HepG2 (cell line): ENCODE measurements at regions not wholly inside any gene's neighbourhood (a gene's known extent, or its start where the extent isn't known, plus 50 kb on each side); places are given as distances from the start of the nearest gene placed in this dataset.

ENCODE experiments used
- CENPX ChIP-seq: sonication (generic); formaldehyde crosslinking; IDR thresholded peaks from 2 replicates; pipeline ENCODE4 v1.9.0; 2021; ENCODE audit warnings: mild to moderate bottlenecking, missing genetic modification reagents, moderate library complexity
- CHD2 ChIP-seq: IDR thresholded peaks from 2 replicates; pipeline ENCODE4 v1.6.1; 2011; ENCODE audit warnings: low read depth, low read length, improper control_type of control experiment
- NFE2L2 ChIP-seq: fragments of 150-350 bp; IDR thresholded peaks from 2 replicates; pipeline ENCODE4 v1.6.1; 2014; ENCODE audit warnings: low read length
- POLR2A ChIP-seq, 2 experiments: IDR thresholded peaks; 2 replicates each; pipeline ENCODE4 v1.6.1; 2011; ENCODE audit warnings: low read depth in 2 of 2, low read length in 2 of 2, mild to moderate bottlenecking in 1 of 2, moderate library complexity in 1 of 2; ENCODE audit not compliant: insufficient read depth in 1 of 2
- SIN3A ChIP-seq: IDR thresholded peaks from 2 replicates; pipeline ENCODE4 v1.6.1; 2011; ENCODE audit warnings: low read depth, mild to moderate bottlenecking, control low read depth, low read length, borderline replicate concordance
- ZNF407 ChIP-seq: sonication (generic); formaldehyde crosslinking; IDR thresholded peaks from one replicate; pipeline ENCODE4 v1.5.1; 2020; ENCODE audit warnings: mild to moderate bottlenecking, missing genetic modification reagents; ENCODE audit errors: not compliant biosample characterization
- TF ChIP-seq, protein P1 (sequence below): sonication (generic); formaldehyde crosslinking; IDR thresholded peaks from 2 replicates; pipeline ENCODE4 v1.5.0; 2020; ENCODE audit warnings: mild to moderate bottlenecking, missing genetic modification reagents, moderate library complexity

GRCh38 chr2:224103651-224104050 lies 64.6 kb upstream of the SERPINE2 start:
- TF ChIP-seq POLR2A (IDR thresholded peaks at IDR 0.05; ENCODE audit: insufficient read depth in 1 of 2, low read depth in 2 of 2, low read length in 2 of 2) (no peak), CHD2 (no peak), SIN3A (no peak), ZNF407 (CRISPR knock-in tag) (no peak), CENPX (no peak), NFE2L2 (no peak)
- TF ChIP-seq, protein P1, sequence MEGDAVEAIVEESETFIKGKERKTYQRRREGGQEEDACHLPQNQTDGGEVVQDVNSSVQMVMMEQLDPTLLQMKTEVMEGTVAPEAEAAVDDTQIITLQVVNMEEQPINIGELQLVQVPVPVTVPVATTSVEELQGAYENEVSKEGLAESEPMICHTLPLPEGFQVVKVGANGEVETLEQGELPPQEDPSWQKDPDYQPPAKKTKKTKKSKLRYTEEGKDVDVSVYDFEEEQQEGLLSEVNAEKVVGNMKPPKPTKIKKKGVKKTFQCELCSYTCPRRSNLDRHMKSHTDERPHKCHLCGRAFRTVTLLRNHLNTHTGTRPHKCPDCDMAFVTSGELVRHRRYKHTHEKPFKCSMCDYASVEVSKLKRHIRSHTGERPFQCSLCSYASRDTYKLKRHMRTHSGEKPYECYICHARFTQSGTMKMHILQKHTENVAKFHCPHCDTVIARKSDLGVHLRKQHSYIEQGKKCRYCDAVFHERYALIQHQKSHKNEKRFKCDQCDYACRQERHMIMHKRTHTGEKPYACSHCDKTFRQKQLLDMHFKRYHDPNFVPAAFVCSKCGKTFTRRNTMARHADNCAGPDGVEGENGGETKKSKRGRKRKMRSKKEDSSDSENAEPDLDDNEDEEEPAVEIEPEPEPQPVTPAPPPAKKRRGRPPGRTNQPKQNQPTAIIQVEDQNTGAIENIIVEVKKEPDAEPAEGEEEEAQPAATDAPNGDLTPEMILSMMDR (CRISPR knock-in tag): no peak
